Hippocampal formation (tissue), 2 donors: ENCODE measurements at regions not wholly inside any gene's neighbourhood (a gene's known extent, or its start where the extent isn't known, plus 50 kb on each side); places are given as distances from the start of the nearest gene placed in this dataset.

ENCODE experiments used
- DNase-seq, 2 donors: peaks; one replicate each; lab custom pipeline; 2025; lab: John Stamatoyannopoulos, UW

GRCh38 chr1:172952516-172952915 is 98.2 kb downstream of the TNFSF18 start:
- no peak for DNase-seq

- DNase-seq, result no peak
Measured at GRCh38 chr1:172954476-172955150, 96.1 kb downstream of the TNFSF18 start.

GRCh38 chr1:172955161-172955815 is 95.5 kb downstream of the TNFSF18 start:
- DNase-seq, result no peak

GRCh38 chr1:172956871-172957270 is 93.9 kb downstream of the TNFSF18 start:
- DNase-seq, result no peak

GRCh38 chr1:172957491-172957890 is 93.2 kb downstream of the TNFSF18 start:
- no peak for DNase-seq

GRCh38 chr1:172959571-172959970 is 91.2 kb downstream of the TNFSF18 start:
- no peak for DNase-seq

GRCh38 chr1:172960019-172960418 is 90.7 kb downstream of the TNFSF18 start:
- no peak for DNase-seq

- no peak for DNase-seq
Measured at GRCh38 chr1:172960454-172961208, 90.1 kb downstream of the TNFSF18 start.

GRCh38 chr1:172964864-172965263 is 85.9 kb downstream of the TNFSF18 start:
- no peak for DNase-seq

- no peak for DNase-seq
Measured at GRCh38 chr1:172966844-172967540, 83.7 kb downstream of the TNFSF18 start.

- no peak for DNase-seq
Measured at GRCh38 chr1:172967936-172968335, 82.8 kb downstream of the TNFSF18 start.

GRCh38 chr1:172969611-172970010 is 81.1 kb downstream of the TNFSF18 start:
- DNase-seq, result no peak

GRCh38 chr1:172970186-172970585 is 80.6 kb downstream of the TNFSF18 start:
- no peak for DNase-seq

- DNase-seq, result no peak
Measured at GRCh38 chr1:172971241-172971640, 79.5 kb downstream of the TNFSF18 start.

GRCh38 chr1:172972258-172972657 is 78.5 kb downstream of the TNFSF18 start:
- no peak for DNase-seq

- no peak for DNase-seq
Measured at GRCh38 chr1:172973424-172973823, 77.3 kb downstream of the TNFSF18 start.

- DNase-seq, result no peak
Measured at GRCh38 chr1:172976222-172977041, 74.3 kb downstream of the TNFSF18 start.

- no peak for DNase-seq
Measured at GRCh38 chr1:172977296-172978017, 73.3 kb downstream of the TNFSF18 start.

- no peak for DNase-seq
Measured at GRCh38 chr1:172978595-172978994, 72.1 kb downstream of the TNFSF18 start.

GRCh38 chr1:172979828-172980227 is 70.9 kb downstream of the TNFSF18 start:
- no peak for DNase-seq

GRCh38 chr1:172980456-172980855 is 70.3 kb downstream of the TNFSF18 start:
- no peak for DNase-seq
